Vagina (tissue), 2 donors: ENCODE measurements at regions not wholly inside any gene's neighbourhood (a gene's known extent, or its start where the extent isn't known, plus 50 kb on each side); places are given as distances from the start of the nearest gene placed in this dataset.

ENCODE experiments used
- POLR2A ChIP-seq, 2 donors: fragments of 450-650 bp; IDR thresholded peaks; one replicate each; pipeline ENCODE4 v1.6.1; 2017; ENCODE audit warnings: antibody characterized with exemption in 2 of 2, mild to moderate bottlenecking in 2 of 2, moderate library complexity in 2 of 2
- POLR2AphosphoS5 ChIP-seq, 2 donors: sonication (generic); formaldehyde crosslinking; IDR thresholded peaks; one replicate each; pipeline ENCODE4 v1.9.0; 2017; ENCODE audit warnings: antibody characterized with exemption in 2 of 2, mild to moderate bottlenecking in 2 of 2, low read depth in 1 of 2; ENCODE audit not compliant: insufficient read depth in 1 of 2
- TF ChIP-seq, protein P1 (sequence below), 3 experiments: fragments of 450-650 bp in 2 of 3; fragments of 200-600 bp in 1 of 3; sonication (generic) in 1 of 3; IDR thresholded peaks; one replicate each; pipeline ENCODE4 v1.5.1; 2017 to 2019; ENCODE audit warnings: antibody characterized with exemption in 3 of 3, mild to moderate bottlenecking in 2 of 3, moderate library complexity in 2 of 3

DNA sequence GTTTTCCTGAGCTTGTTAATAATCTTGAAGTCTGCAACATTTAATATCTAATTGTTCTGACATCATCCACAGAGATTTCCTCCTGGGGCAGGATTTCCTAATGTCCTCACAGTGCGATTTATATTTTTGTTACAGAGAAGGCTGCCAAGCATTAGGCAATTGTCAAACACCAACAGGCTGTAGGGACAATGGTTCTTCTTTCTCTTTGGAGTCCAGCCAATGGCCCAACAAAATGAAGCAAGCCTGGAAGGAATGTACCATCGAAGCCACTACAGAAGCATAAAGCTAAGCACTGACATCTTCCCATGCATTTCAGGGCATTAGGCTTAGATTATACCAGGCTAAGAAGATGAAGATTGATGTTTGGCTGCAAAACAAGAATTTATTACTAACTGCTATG is 173.0 kb upstream of the FRMD4B start:
- TF ChIP-seq, protein P1, sequence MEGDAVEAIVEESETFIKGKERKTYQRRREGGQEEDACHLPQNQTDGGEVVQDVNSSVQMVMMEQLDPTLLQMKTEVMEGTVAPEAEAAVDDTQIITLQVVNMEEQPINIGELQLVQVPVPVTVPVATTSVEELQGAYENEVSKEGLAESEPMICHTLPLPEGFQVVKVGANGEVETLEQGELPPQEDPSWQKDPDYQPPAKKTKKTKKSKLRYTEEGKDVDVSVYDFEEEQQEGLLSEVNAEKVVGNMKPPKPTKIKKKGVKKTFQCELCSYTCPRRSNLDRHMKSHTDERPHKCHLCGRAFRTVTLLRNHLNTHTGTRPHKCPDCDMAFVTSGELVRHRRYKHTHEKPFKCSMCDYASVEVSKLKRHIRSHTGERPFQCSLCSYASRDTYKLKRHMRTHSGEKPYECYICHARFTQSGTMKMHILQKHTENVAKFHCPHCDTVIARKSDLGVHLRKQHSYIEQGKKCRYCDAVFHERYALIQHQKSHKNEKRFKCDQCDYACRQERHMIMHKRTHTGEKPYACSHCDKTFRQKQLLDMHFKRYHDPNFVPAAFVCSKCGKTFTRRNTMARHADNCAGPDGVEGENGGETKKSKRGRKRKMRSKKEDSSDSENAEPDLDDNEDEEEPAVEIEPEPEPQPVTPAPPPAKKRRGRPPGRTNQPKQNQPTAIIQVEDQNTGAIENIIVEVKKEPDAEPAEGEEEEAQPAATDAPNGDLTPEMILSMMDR (IDR thresholded peaks at IDR 0.05) = no peak
- TF ChIP-seq POLR2A (IDR thresholded peaks at IDR 0.05) (no peak), POLR2AphosphoS5 (IDR thresholded peaks at IDR 0.05; ENCODE audit: insufficient read depth in 1 of 2, low read depth in 1 of 2) (peak in 1 of 2 donors; percentile 58)
